ENCODE measurements at regions not wholly inside any gene's neighbourhood (a gene's known extent, or its start where the extent isn't known, plus 50 kb on each side); places are given as distances from the start of the nearest gene placed in this dataset.

DNA sequence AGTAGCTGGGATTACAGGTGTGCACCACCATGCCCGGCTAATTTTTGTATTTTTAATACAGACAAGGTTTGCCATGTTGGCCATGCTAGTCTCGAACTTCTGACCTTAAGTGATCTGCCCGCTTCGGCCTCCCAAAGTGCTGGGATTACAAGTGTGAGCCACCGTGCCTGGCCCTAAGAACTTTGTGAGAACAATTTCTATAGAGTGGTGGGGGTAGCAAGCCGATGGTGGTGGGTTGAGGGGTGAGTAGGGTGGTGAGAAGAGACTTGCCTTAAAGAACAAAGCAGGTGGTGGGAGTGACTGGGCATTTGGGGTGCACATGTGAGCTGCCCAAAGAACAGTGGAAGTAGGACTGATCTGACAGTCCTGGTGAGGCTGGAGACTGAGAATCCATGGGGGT, 76.0 kb upstream of the ASB18 start:
- intact Hi-C loops (cut with micrococcal nuclease) = no loop called here
- Mint-ChIP-seq H3K9me3 (no peaks in the 10 kb centered on the region), H3K4me3 (no peak overlapping the region), H3K27me3 (peaks cover 6% of the 10 kb centered on the region), H3K4me1 (ENCODE audit: low read depth) (no peaks in the 10 kb centered on the region), H3K27ac (no peak overlapping the region), H3K36me3 (no peaks in the 10 kb centered on the region)
- POLR2A ChIA-PET = no interaction called here
- DNase-seq = no peak
- CTCF ChIA-PET = no interaction called here

GRCh38 chr2:236341067-236341466, 76.9 kb upstream of the ASB18 start:
- no peaks in the 10 kb centered on the region for H3K9me3 Mint-ChIP-seq
- no peaks in the 10 kb centered on the region for H3K4me1 Mint-ChIP-seq (ENCODE audit: low read depth)
- CTCF ChIA-PET = no interaction called here
- no peaks in the 10 kb centered on the region for H3K36me3 Mint-ChIP-seq
- intact Hi-C loops (cut with micrococcal nuclease) = no loop called here
- H3K27me3 Mint-ChIP-seq = peaks cover 6% of the 10 kb centered on the region
- POLR2A ChIA-PET = no interaction called here
- no peak overlapping the region for H3K27ac Mint-ChIP-seq
- no peak overlapping the region for H3K4me3 Mint-ChIP-seq
- DNase-seq = no peak

DNA sequence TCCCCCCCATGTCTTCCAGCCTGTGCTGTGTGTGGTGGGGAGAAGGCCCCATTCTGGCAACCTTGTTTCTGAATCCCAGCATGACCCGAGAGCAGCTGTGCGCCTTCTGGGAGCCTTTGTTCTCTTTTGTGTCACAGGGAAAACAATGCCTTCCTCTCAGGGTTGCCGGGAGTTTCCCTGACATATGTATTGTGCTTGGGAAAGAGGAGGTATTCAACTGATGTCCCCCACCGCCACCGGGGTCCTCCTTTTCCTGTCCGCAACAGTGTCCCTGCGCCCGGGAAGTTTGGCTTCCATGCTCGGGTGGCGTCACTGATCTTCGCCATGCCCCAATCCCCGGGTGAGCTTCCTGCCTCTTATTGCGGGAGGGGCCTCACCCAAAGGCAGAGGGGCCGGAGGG, 77.5 kb upstream of the ASB18 start:
- H3K36me3 Mint-ChIP-seq = no peaks in the 10 kb centered on the region
- H3K27me3 Mint-ChIP-seq = peaks cover 7% of the 10 kb centered on the region
- CTCF ChIA-PET = no interaction called here
- DNase-seq = no peak
- H3K27ac Mint-ChIP-seq = no peak overlapping the region
- H3K4me1 Mint-ChIP-seq (ENCODE audit: low read depth) = no peaks in the 10 kb centered on the region
- H3K9me3 Mint-ChIP-seq = no peaks in the 10 kb centered on the region
- intact Hi-C loops (cut with micrococcal nuclease) = no loop called here
- POLR2A ChIA-PET = no interaction called here
- no peak overlapping the region for H3K4me3 Mint-ChIP-seq

DNA sequence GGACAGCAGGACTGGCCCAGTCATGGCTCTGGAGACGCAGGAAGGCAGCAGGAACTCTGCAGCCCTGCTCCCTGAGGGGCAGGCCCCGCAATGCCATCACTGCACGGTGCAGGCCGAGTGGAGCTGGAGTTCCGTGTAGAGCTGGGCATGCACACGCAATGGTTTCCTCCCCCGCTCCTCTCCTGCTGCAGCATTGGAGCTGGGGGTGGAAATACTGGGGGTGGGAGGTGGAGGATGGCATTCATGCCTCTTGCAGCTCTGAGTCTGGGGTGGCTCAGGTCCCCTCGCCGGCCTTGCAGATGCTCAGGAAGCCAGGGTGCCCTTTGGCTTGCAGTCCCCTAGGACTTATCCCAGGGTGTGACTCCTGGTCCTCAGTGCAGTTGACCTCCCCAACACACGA, 78.3 kb upstream of the ASB18 start:
- no peak overlapping the region for H3K27ac Mint-ChIP-seq
- DNase-seq = no peak
- no peaks in the 10 kb centered on the region for H3K4me1 Mint-ChIP-seq (ENCODE audit: low read depth)
- H3K36me3 Mint-ChIP-seq = no peaks in the 10 kb centered on the region
- H3K9me3 Mint-ChIP-seq = no peaks in the 10 kb centered on the region
- H3K27me3 Mint-ChIP-seq = peaks cover 5% of the 10 kb centered on the region
- intact Hi-C loops (cut with micrococcal nuclease) = no loop called here
- POLR2A ChIA-PET = no interaction called here
- H3K4me3 Mint-ChIP-seq = no peak overlapping the region
- CTCF ChIA-PET = interaction anchor here (0.6 to 1.9 kb wide), 2 partner anchors 113 to 227 kb away, joined by 4 to 11 read pairs; partner anchors contain the start of gene ACKR3

- no peak overlapping the region for H3K4me3 Mint-ChIP-seq
- intact Hi-C loops (cut with micrococcal nuclease) = no loop called here
Observed at GRCh38 chr2:236342951-236343350, 78.7 kb upstream of the ASB18 start.

DNA sequence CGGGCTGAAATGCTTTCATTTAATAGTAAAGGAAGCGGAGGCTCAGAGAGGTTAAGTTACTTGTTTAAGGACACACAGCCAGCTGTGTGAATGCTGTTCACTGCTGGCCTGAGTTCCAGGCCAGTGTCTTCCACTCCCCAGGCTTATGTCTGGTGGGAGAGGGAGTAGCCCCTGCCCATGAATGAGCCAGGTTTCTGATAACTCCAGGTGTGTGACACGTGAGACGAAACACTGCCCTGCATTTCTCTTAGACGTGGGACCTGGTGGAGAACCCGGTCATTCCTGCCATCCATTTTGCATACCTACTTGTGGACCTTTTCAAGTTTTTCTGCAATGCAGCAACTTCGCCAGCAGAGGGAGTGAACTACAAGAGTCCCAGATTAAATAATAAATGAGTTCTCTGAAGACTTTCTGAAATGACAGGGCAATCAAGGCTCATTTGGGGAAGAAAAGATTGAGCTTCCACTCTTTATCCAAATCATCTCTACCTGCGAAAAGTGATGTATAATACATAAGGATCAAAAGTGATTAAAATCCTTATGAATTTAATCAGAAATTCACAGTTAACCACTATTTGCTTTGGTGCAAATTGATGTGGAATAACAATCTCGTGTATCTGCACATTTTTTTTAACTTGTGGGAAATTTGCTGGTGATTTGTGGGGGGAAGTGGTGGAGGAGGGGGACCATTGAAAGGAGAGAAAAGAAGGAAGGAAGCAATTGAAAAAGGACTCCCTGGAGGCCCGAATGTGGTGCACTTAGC, 79.4 kb upstream of the ASB18 start:
- CTCF ChIA-PET = interaction anchor here (0.7 to 1.9 kb wide), 5 partner anchors 39 to 1010 kb away, joined by 3 to 11 read pairs (median 3); partner anchors contain the start of gene ACKR3
- H3K9me3 Mint-ChIP-seq = no peaks in the 10 kb centered on the region
- POLR2A ChIA-PET = no interaction called here
- intact Hi-C loops (cut with micrococcal nuclease) = no loop called here
- peak; percentile 54 for DNase-seq
- no peaks in the 10 kb centered on the region for H3K4me1 Mint-ChIP-seq (ENCODE audit: low read depth)
- peaks cover 3% of the 10 kb centered on the region for H3K27me3 Mint-ChIP-seq
- no peak overlapping the region for H3K4me3 Mint-ChIP-seq
- H3K27ac Mint-ChIP-seq = no peak overlapping the region
- no peaks in the 10 kb centered on the region for H3K36me3 Mint-ChIP-seq

More at GRCh38 chr2:236342951-236343350, 78.7 kb upstream of the ASB18 start:
- Mint-ChIP-seq H3K36me3 (no peaks in the 10 kb centered on the region), H3K4me1 (ENCODE audit: low read depth) (no peaks in the 10 kb centered on the region), H3K27ac (no peak overlapping the region), H3K9me3 (no peaks in the 10 kb centered on the region), H3K27me3 (peaks cover 3% of the 10 kb centered on the region)
- ChIA-PET POLR2A (no interaction called here), CTCF (interaction anchor here (0.6 to 1.9 kb wide), 3 partner anchors 40 to 227 kb away, joined by 3 to 11 read pairs (median 4); partner anchors contain the start of gene ACKR3)
- no peak for DNase-seq

DNA sequence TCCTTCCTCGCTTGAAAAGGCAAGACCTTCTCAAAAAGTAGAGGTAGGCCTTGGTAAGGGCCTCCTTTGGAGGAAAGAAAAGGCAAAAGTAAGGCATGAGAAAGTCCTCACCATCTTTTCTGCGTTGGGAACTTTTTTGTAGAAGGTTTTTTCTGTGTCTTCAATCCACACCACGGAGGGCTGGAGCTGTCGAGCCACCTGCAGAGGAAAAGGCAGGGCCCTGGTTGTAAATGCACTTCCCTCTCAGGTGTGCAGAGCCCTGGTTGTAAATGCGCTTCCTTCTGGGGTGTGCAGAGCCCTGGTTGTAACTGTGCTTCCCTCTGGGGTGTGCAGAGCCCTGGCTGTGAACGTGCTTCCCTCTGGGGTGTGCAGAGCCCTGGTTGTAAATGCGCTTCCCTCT, 80.2 kb upstream of the ASB18 start:
- Mint-ChIP-seq H3K9me3 (no peaks in the 10 kb centered on the region), H3K4me1 (ENCODE audit: low read depth) (no peaks in the 10 kb centered on the region), H3K27ac (no peak overlapping the region), H3K36me3 (no peaks in the 10 kb centered on the region), H3K4me3 (no peak overlapping the region), H3K27me3 (peaks cover 3% of the 10 kb centered on the region)
- ChIA-PET CTCF (interaction anchor here (1.4 kb wide), 1 partner anchor 715 kb away, joined by 3 read pairs; no protein-coding TSS in a partner anchor), POLR2A (no interaction called here)
- intact Hi-C loops (cut with micrococcal nuclease) = no loop called here
- no peak for DNase-seq

DNA sequence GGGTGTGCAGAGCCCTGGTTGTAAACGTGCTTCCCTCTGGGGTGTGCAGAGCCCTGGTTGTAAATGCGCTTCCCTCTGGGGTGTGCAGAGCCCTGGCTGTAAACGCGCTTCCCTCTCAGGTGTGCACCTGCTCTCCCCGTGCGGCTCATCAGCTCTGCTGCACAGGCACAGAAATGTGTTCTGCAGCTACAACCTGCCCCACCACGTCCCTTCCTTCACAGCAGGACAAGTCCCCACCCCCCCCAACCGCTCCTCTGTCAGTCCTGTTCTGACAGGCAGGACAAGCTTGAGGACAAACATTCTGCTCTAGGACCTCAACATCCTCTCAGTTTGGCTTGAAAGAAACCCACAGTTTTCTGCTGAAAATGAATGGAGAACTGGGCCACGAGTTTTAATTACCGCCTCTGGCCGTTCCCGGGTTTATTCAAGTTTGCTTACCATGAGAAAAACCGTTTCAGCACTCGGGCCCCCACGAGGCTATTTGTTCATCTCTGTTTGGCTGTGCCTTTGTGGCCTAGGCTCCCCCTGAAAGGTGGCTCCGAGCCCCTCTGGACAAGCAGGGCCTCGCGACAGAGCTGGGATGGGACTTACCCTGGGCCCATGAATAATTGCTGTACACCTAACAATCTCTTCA, 81.0 kb upstream of the ASB18 start:
- intact Hi-C loops (cut with micrococcal nuclease) = no loop called here
- Mint-ChIP-seq H3K27me3 (peaks cover 3% of the 10 kb centered on the region), H3K4me3 (no peak overlapping the region), H3K4me1 (ENCODE audit: low read depth) (no peaks in the 10 kb centered on the region), H3K36me3 (no peaks in the 10 kb centered on the region), H3K27ac (no peak overlapping the region), H3K9me3 (no peaks in the 10 kb centered on the region)
- POLR2A ChIA-PET = no interaction called here
- DNase-seq = no peak
- CTCF ChIA-PET = no interaction called here

- ChIA-PET POLR2A (no interaction called here), CTCF (no interaction called here)
- Mint-ChIP-seq H3K27me3 (peaks cover 3% of the 10 kb centered on the region), H3K36me3 (no peaks in the 10 kb centered on the region), H3K4me1 (ENCODE audit: low read depth) (no peaks in the 10 kb centered on the region), H3K4me3 (no peak overlapping the region), H3K27ac (no peak overlapping the region), H3K9me3 (no peaks in the 10 kb centered on the region)
- intact Hi-C loops (cut with micrococcal nuclease) = no loop called here
- no peak for DNase-seq
Observed at GRCh38 chr2:236346366-236346765, 82.2 kb upstream of the ASB18 start.

DNA sequence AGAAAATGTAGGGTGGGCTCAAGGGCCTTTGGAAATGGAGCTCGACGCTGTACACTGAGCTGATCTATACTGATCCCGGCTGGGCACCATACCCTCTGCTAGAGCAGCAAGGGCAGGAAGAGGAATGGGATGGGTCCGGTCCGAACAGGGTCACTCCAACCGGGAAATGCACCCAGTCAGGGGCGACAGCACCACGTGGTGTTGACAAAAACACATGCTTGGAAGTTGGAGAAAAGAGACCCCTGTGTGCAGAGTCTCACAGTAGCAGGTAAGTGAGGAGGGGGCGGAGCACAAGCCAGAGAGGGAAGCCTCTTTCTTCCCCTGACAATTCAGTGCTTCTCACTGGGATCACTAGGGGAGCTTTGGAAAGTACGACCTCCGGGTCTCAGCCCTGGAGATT, 84.1 kb upstream of the ASB18 start:
- DNase-seq = no peak
- H3K9me3 Mint-ChIP-seq = no peaks in the 10 kb centered on the region
- H3K4me3 Mint-ChIP-seq = no peak overlapping the region
- H3K27ac Mint-ChIP-seq = no peak overlapping the region
- H3K27me3 Mint-ChIP-seq = peaks cover 3% of the 10 kb centered on the region
- CTCF ChIA-PET = interaction anchor here (0.7 kb wide), 1 partner anchor 182 kb away, joined by 3 read pairs; no protein-coding TSS in a partner anchor
- peaks cover 2% of the 10 kb centered on the region for H3K4me1 Mint-ChIP-seq (ENCODE audit: low read depth)
- POLR2A ChIA-PET = no interaction called here
- intact Hi-C loops (cut with micrococcal nuclease) = no loop called here
- H3K36me3 Mint-ChIP-seq = no peaks in the 10 kb centered on the region

DNA sequence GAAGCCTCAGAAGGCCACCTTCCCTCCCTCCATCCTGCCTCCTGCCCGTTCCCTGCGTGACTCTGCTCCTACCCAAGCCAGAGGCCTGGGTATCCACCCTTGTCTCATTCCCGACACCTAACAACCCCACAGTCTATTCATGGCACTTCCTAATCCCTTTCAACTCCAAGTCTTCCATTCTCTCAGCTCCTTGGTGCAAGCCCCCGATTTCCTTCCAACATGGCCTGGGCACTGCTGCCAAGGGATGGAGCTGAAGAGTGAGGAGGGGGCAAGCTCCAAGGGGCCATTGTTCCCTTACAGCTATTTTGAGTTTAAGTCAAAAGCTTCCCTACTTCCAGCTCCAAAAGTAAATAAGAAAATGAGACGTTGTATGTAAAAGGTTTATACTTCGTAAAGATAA, 84.8 kb upstream of the ASB18 start:
- no peak for DNase-seq
- intact Hi-C loops (cut with micrococcal nuclease) = no loop called here
- H3K4me3 Mint-ChIP-seq = no peak overlapping the region
- POLR2A ChIA-PET = no interaction called here
- peaks cover 1% of the 10 kb centered on the region for H3K27me3 Mint-ChIP-seq
- H3K36me3 Mint-ChIP-seq = no peaks in the 10 kb centered on the region
- no peaks in the 10 kb centered on the region for H3K9me3 Mint-ChIP-seq
- H3K27ac Mint-ChIP-seq = no peak overlapping the region
- CTCF ChIA-PET = interaction anchor here (0.9 kb wide), 1 partner anchor 221 kb away, joined by 4 read pairs; the partner anchor contains the start of gene ACKR3
- H3K4me1 Mint-ChIP-seq (ENCODE audit: low read depth) = peaks cover 2% of the 10 kb centered on the region

DNA sequence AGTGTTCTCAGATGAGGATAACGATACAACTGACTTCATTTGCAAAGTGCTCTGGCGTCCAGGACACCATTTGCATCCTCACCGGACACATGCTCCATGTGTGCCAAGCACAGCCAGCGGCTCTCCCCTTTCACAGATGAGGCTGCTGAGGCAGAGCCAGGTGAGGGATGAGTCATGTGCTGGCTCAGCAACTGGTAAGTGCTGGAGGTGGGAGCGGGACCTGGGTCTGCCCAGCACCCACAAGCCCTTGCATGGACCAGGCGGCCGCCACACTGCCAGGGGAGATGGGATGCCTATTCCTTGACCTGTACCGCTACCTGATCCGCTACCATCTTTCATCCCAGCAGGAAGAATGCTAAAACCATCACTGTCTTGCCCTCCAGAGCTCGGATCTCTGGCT, 86.2 kb upstream of the ASB18 start:
- Mint-ChIP-seq H3K4me1 (ENCODE audit: low read depth) (peaks cover 2% of the 10 kb centered on the region), H3K4me3 (no peak overlapping the region), H3K9me3 (no peaks in the 10 kb centered on the region), H3K36me3 (no peaks in the 10 kb centered on the region), H3K27ac (no peak overlapping the region), H3K27me3 (peaks cover 1% of the 10 kb centered on the region)
- no peak for DNase-seq
- intact Hi-C loops (cut with micrococcal nuclease) = no loop called here
- POLR2A ChIA-PET = no interaction called here
- CTCF ChIA-PET = no interaction called here
